GM18870 (cell line): ENCODE measurements at regions not wholly inside any gene's neighbourhood (a gene's known extent, or its start where the extent isn't known, plus 50 kb on each side); places are given as distances from the start of the nearest gene placed in this dataset.

Experiments
- ATAC-seq: cut with Tn5 transposase; IDR thresholded peaks from one replicate; pipeline ENCODE4 v1.9.1; 2021; ENCODE audit warnings: moderate library complexity; ENCODE audit not compliant: unreplicated experiment

DNA sequence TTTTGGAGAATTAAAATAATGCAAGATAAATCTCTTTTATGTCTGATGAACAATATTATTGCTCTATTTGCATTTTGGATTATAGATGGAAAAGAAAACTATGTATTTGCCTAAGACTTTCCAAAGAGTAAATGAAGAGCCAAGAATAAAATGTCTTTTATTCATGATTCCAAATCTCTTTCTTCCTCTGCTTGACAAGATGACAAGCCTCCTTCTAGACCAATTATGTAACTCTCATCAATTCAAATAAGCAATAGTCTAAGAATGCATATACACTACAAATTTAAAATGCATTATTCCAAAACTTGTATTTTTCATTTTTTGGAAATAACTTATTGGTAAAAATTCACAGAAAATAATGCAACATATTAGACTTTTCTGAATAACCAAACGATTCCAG, 377.3 kb downstream of the GASK1B start:
- no peak for ATAC-seq

DNA sequence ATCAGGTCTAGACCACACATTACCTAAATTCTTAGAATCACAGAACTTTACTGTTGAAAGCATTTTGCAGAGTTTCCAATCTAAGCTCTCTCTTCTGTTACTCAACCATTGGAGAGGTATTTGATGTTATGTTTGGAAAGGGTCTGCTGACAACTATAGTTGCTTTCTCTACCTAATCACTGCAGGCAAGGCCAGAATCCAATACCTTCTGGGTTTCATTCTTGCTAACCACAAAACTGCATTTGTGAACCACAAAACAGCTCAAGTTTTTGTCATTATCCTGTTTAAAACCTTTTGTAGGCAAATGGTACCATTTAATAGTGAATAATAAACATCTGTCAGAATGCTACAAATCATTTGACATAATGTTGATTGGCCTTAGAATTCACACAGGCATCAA, 380.1 kb downstream of the GASK1B start:
- ATAC-seq, result no peak

DNA sequence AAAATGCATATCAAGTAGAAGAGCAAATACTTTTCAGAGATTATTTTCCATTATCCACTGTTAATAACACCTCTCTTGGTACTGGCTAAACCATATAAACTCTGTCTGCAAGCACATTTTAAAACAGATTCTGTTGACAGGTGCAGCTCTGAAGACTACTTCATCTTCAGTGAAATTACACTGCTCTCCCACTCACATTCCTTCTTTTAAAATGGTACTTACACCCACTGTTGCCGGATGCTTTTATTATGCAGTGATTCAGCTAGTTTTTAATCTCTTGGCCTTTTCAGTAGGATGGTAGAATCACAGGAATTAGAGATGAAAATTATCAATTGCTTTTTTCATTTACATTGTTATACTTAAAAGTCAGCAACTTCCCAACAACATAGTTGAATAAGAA, 381.6 kb downstream of the GASK1B start:
- ATAC-seq, result no peak

- ATAC-seq, result no peak
These were observed 385.2 kb downstream of the GASK1B start for GRCh38 chr4:157787618-157788017.

DNA sequence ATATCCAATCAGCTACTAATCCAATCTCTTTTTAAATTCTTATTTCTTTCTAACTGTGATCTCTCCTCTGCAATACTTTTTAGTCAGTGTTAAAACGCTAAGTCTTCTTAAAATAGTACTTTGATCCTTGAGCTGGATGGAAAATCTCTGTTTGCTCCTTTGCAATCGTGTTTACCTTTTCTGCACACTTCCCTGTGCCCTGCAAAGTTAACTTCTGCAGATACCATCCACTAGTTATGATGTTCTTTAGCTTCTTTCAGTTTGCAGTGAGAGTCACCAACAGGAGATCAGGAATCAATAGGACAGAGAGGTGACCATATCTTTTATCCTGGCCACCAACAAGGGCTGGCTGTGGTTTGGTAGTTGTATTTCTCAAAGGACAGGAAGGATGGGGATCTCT, 391.5 kb downstream of the GASK1B start:
- ATAC-seq, result no peak

GRCh38 chr4:157779081-157779480, 393.7 kb downstream of the GASK1B start:
- no peak for ATAC-seq

- ATAC-seq, result no peak
These were observed 395.8 kb downstream of the GASK1B start for GRCh38 chr4:157776930-157777528.

DNA sequence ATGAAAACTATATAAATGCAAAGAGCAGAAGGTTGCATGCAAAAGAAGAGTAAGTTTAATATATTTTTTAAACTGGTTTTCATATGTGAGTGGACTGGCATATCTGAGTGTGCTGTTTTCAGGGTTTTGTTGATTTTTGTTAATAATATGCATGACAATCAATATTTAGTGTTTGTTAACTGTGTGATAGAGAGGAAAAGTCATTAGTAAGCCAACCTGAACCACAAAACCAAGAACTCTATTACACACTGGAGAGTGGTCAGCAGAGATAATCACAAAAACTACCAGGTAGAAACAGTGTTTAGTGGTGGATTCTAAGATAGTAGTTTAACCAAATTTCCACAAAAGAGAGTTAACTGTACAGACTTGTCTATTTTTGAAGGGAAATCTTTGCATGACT, 396.9 kb downstream of the GASK1B start:
- ATAC-seq, result no peak

GRCh38 chr4:157772907-157773306, 399.9 kb downstream of the GASK1B start:
- ATAC-seq, result no peak

- ATAC-seq, result no peak
These were observed 404.4 kb downstream of the GASK1B start for GRCh38 chr4:157768419-157768818.

DNA sequence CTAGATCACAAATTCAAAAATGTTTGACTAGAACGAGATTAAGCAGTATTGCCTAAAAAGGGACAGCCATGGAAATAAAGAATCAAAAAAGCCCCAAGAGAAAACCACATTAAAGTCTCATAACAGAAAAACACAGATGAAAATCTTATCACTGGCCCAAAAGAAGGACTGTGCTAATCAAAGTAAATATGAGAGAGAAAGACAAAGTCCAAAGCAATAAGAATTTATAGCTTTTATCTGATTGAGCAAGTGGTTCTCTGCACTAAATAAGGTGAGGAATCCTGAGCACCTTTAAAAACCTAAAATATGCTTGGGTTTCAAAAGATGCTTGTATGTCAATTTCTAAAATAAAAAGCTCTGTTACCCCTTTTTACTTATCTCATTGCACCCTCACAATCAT, 409.3 kb downstream of the GASK1B start:
- no peak for ATAC-seq

DNA sequence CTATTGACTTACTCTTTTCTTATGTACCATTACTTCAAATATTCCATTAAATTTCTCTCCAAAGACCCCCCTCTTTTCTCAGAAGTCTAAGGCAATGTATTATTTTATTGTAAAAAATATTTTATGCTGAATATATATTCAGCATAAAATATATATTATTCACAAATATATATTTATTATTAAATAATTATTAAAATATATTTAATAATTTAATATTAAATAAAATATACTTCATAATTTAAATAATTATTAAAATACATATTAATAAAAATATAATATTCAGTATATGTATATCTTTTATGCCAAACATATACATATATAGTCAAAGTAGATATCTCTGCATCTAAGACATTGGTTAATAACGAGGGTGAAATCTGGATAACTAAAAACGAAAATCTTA, 418.4 kb downstream of the GASK1B start:
- no peak for ATAC-seq

DNA sequence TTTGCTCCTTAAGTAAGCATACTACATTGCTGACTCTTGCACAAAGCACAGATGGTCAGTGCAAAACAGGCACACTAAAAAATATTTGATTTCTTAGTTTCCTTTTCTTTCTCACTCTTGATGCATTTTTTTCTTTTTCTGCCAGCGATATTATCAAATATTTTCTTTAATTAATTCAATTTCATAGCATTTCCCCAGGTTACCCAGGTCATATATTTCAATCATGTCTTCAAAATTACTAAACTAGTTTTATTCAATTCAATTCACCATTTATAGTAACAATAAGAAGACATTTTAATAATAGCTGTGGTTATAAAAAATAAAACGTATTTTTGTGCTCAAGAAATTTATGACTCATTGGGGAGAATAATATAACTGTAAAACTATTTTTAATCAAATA, 421.2 kb downstream of the GASK1B start:
- no peak for ATAC-seq

GRCh38 chr4:157741642-157742041, 431.2 kb downstream of the GASK1B start:
- ATAC-seq, result no peak

DNA sequence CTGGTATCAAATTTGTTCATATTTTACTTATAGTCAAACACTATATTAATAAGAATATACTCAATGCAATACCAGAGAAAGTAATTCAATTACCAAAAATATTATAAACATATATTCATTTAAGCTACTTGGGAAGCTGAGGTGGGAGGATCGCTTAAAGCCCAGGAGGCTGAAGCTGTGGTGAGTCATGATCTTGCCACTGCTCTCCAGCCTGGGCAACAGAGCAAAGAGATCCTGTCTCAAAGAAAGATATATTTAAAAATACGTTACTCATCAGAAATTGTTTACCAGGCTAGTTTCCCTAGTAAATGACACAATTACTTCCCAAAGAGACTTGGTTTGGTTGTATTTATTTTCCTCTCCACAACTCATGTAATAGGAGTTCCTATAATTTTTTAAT, 433.6 kb downstream of the GASK1B start:
- ATAC-seq, result no peak

DNA sequence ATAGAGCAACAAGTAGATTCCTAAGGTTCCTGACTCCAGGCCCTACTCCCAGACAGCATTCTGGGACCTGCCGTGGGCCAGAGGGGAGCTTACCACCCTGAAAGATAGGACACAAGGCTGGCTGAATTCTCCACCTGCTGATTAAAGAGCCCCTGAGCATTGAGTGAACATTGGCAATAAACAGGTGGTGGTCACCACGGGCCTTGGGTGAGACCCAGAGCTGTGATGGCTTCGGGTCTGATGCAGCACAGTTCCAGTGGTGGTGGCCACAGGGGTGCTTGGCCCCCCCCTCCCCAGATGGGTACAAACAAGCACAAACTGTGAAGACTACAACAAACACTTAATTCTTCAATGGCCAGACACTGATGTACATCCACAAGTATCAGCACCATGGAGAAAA, 444.6 kb downstream of the GASK1B start:
- ATAC-seq, result no peak

DNA sequence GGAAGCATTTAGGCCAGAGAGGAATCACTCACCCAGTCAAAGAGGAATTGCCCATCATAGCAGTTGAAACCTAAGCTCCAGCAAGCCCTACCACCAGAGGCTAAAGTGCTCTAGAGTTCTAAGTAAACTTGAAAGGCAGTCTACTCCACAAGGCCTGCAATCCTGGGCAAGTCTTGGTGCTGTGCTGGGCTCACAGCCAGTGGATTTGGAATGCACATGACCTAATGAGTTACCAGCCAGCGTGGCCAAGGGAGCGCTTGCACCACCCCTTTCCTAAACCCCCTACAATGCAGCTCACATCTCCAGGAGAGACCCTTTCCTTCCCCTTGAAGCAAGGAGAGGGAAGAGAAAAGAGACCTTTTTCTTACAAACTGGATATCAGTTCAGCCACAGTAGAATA, 445.7 kb downstream of the GASK1B start:
- no peak for ATAC-seq

DNA sequence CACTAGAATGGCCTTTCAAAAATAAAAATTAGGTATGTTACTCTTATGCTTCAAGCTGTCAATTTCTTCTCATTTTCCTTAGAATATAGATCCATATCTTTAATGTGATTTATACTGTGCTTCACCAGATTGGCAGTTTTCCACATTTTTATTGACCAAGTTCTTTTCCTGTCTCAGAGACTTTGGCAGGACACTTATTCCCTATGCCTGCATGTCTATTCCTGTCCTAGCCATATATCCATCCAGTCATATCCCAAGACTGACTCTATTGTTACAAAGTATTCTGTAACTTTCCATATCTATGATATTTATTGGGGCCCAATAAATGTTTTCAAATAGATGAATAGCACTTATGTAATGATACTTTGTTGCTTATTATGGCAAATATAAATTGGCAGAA, 450.7 kb downstream of the GASK1B start:
- no peak for ATAC-seq

- ATAC-seq, result no peak
These were observed 459.5 kb downstream of the GASK1B start for GRCh38 chr4:157713342-157713741.

GRCh38 chr4:157706155-157706554, 466.7 kb downstream of the GASK1B start:
- ATAC-seq, result no peak

DNA sequence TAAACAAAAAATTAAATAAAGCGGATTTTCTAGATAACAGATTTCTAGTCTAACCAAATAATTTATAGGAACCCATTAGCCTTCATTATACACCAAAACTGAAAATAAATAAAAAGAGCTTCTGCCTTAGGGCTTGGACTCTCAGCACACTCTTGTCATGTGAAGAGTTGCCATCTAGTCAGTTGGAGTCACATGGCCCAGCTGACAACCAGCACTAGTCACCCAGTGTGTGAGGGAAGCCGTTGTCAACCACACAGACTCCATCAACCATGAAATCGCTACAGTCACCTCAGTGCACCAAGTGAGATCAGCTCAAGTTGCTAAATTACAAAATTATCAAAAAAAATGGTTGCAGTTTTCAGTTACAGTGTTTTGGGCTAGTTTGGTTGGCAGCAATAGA, 470.0 kb downstream of the GASK1B start:
- no peak for ATAC-seq

GRCh38 chr4:157701695-157701994, 471.2 kb downstream of the GASK1B start:
- ATAC-seq, result no peak

DNA sequence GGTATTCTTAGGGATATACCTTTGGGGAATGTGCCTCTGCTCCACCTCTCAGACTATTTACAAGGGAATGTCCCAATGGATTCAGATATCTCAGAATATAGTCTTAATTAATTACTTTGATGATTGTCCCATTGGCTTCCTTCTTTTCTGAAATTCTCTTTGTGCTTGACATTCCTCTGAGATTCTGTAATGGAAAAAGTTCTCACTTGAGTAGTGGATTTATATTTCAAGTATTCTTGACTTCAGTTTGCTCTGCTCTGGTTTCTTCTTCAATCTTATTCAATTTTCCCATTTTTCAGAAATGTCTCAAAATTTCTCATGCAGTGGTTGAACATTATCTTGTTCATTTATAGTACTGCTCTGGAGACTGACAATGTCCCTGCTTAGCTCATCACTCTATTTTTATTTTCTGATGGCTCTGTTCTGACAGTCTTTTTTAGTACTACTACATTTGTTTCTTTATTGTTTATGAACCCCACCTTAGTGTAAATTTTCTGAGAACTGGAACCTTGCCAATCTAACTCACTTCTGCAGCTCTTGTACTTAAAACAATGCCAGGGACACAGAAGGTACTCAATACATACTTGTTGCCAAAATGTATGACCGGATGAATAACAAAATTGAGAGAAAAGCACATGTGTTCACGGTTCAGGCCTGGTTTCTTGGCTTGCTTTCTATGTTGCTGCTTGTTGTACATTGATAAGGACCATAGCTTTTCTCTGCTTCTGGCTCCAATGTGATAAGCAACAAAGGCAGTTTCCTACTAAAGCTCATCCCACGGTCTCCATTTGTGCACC, 471.7 kb downstream of the GASK1B start:
- ATAC-seq, result no peak
